AG09319 (cell line): ENCODE measurements at regions not wholly inside any gene's neighbourhood (a gene's known extent, or its start where the extent isn't known, plus 50 kb on each side); places are given as distances from the start of the nearest gene placed in this dataset.

ENCODE experiments used
- DNase-seq: peaks from one replicate; pipeline ENCODE4 v3.0.0-alpha.2; 2010; ENCODE audit warnings: low read depth; ENCODE audit errors: extremely low read depth
- TF ChIP-seq, protein P1 (sequence below): IDR thresholded peaks from 2 replicates; pipeline ENCODE4 v1.5.1; 2011; ENCODE audit warnings: low read depth, mild to moderate bottlenecking, inconsistent platforms, low read length, moderate library complexity

DNA sequence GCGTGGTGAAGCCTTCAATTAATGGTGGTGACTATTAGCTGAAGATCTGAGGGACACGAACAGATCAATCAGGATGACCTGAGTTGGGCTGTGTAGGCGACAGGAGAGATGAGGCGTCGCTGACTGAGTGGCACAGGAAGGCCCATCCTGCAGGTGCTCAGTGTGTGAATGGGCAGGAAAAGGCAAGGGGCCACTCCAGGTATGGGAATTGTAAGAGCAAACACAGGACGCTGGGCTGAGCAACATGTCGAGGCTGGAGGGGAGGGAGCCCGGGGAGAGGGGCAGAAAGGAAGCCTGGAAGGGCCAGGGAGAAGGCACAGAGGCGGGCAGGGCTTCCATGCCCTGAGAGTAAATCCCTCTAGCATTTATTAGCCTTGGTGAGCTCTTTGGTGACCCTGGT, 151.0 kb downstream of the VEGFA start:
- TF ChIP-seq, protein P1, sequence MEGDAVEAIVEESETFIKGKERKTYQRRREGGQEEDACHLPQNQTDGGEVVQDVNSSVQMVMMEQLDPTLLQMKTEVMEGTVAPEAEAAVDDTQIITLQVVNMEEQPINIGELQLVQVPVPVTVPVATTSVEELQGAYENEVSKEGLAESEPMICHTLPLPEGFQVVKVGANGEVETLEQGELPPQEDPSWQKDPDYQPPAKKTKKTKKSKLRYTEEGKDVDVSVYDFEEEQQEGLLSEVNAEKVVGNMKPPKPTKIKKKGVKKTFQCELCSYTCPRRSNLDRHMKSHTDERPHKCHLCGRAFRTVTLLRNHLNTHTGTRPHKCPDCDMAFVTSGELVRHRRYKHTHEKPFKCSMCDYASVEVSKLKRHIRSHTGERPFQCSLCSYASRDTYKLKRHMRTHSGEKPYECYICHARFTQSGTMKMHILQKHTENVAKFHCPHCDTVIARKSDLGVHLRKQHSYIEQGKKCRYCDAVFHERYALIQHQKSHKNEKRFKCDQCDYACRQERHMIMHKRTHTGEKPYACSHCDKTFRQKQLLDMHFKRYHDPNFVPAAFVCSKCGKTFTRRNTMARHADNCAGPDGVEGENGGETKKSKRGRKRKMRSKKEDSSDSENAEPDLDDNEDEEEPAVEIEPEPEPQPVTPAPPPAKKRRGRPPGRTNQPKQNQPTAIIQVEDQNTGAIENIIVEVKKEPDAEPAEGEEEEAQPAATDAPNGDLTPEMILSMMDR, result no peak
- no peak for DNase-seq

DNA sequence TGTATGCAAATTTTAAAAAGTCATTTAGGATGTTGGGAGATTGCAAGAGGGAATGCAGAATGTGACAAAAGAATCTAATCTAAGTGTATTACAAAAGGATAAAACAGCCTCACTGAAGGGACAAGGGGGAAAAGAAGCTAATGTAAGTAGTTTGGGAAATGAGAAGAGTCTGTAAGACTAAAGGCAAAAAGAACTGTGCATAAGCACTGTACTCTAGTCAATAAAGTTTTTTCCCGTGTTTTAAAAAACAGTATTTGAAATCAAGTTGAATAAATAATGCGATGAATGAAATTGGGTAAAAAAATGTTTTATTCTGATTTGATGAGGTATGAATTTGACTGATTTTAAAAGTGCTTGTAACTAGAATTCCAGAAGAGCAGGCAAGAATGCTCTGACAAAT, 149.8 kb downstream of the VEGFA start:
- no peak for DNase-seq
- TF ChIP-seq, protein P1, result no peak

DNA sequence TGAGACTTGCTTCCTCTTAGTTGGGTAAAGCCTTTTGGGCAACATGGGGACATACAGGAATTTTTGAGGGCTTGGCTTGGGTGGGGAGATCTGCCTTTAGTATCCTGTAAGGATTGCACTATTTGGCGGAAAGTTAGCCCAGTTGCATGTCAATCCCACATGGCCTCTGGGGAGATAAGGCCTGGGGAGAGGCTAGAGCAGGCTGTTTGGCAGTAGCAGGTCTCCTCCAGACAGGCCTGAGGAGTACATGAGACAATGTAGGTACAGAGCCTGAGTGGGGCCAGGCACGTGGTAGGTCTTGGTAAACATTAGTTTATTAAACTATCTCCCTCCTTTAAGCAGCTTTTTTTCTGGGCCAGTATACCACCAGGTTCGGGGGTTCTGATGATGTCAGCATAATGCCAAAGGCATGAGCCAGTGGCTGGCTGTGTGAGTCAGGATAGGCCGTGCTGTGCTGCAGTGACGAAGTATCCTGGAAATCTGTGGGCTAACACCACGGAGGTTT, 147.9 kb downstream of the VEGFA start:
- no peak for DNase-seq
- TF ChIP-seq, protein P1, result no peak

DNA sequence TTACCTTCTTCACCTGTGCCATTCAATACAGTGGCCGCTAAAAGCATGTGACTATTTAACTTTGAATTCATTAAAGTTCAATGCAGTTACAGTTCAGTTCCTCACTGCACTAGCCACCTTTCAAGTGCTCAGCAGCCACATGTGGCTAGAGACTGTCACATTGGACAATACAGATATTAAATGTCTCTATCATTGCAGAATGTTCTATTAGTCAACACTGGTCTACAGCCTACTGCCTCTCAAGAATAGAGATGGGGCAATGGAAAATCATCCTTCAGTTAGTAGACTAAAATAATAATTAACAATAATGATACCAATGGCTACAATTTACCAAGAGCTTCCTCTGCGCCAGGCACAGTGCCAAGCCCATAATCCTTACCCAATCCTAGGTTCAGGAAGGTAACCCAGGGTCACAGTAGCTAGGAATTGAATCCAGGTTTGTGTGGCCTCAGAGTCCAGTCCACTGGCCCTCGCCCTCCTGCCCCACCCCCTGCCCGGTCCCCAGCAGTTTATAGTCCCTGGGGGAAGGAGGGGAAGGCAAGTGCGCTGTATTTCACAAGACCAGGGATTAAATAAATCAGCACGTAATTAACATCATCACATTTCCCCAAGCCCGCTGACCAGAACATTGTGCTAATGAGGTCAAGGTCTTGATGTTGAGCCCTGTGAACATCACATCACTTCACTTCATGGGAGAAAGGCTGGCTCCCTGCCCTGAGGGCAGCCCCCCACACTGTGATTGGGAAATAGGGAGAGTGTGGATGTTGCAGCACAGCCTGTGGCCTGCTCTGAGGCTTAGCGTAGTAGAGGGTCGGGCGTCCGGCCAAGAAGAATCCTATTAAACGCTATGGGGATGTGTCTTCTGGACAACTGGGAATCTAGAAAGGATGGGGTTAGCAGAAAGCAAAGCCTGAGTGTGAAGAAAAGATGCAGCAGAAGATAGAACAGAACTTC, 147.2 kb downstream of the VEGFA start:
- DNase-seq, result peak; percentile 77
- TF ChIP-seq, protein P1, result no peak

DNA sequence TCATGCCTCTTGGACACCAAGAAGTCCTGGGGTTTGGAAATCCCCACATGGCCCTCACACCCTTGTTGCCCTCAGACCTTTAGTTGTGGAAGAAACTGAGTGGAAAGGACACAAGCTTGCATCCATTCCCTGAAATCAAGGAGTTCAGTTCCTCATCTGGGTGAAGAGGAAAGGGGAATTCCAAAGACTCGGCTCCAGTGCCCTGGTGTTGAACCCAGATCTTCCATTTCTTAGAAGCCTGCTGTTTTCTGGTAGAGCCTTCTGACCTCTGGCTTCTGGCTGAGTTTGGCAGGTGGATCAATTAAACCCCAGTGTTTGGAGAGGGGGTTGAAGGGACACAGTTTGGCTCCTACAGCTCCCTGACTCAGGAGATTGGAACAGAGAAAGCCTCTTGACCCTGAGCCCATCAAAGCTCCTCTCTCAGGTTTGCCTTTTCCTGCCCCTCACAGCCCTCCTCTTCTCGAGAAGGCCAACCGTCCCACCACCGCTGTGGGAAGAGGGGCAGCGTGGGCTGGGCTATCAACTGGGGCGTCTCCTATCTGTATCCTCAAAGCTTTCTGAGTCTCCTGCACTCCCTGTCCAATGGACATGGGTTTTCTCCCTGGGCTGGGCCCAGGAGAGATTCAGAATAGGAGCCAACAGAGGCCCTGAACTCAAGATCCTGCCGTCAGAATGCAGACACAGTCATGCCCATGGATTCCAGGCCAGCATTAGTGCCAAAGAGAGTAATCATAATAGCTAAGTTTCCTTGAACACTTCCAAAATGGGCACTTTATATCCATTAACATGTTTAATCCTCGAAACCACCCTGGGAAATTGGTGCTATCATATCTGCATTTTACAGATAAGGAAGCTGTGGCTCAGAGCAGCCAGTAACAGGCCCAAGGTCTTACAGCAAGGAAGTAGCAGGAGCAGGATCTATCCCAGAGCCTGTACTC, 146.2 kb downstream of the VEGFA start:
- TF ChIP-seq, protein P1, result no peak
- no peak for DNase-seq

DNA sequence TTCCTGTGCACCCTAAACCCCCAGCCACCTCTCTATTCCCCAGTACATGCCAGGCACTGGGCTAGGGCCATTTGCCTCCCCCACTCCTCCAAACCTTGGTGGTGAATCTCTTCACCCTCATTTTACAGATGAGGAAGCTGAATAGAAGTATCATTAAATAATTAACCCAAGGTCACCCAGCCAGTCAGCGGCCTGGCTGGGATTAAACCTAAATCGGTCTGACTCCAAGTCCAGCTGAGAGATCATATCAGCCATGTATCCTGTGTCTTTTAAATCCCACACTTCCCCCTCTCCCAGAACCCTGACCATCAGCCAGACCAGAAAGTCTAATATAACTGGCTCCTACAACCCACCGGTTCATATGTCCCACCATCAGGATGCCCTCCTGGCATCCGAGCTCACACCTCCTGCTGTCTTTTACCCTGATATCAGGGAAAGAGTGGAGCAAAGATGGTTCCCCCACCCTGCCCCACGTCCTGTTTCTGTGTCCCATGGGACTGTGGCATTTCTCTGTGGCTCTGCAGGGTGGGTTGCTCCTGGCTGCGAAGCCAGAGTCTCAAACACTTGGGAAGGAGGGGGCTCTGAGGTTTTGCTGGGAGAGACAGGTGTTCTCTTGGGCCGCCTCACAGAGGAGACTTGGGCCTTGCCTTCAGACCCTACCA, 145.3 kb downstream of the VEGFA start:
- TF ChIP-seq, protein P1, result no peak
- no peak for DNase-seq
